SU-DHL-6 (cell line): ENCODE measurements at regions not wholly inside any gene's neighbourhood (a gene's known extent, or its start where the extent isn't known, plus 50 kb on each side); places are given as distances from the start of the nearest gene placed in this dataset.

Experiments used
- H2AFZ ChIP-seq: fragments of 200-600 bp; sonication (generic); 2 replicates; pipeline ENCODE4 v1.6.1; 2014; ENCODE audit warnings: low read depth, mild to moderate bottlenecking, moderate library complexity, mixed read lengths, antibody characterized with exemption, low read length; ENCODE audit not compliant: severe bottlenecking
- H3F3A ChIP-seq: fragments of 200-600 bp; shearing (Covaris generic); 2 replicates; pipeline ENCODE4 v1.6.0; 2016; ENCODE audit warnings: antibody characterized with exemption, mild to moderate bottlenecking; ENCODE audit not compliant: insufficient read depth
- H3K27ac ChIP-seq: fragments of 200-600 bp; sonication (generic); 2 replicates; pipeline ENCODE4 v1.5.1; 2016; ENCODE audit warnings: low read depth, mild to moderate bottlenecking, low read length, moderate library complexity, mixed read lengths
- H3K27me3 ChIP-seq: fragments of 200-600 bp; sonication (generic), shearing (Covaris generic); 2 replicates; pipeline ENCODE4 v1.6.0; 2014; ENCODE audit warnings: mild to moderate bottlenecking, low read length
- H3K36me3 ChIP-seq: fragments of 200-600 bp; sonication (generic); 2 replicates; pipeline ENCODE4 v1.6.1; 2014; ENCODE audit warnings: mild to moderate bottlenecking, low read length, mixed read lengths
- H3K4me2 ChIP-seq: fragments of 300-600, 200-600 bp; shearing (Covaris generic), sonication (generic); 2 replicates; pipeline ENCODE4 v1.6.0; 2014; ENCODE audit warnings: low read length, low read depth, mild to moderate bottlenecking; ENCODE audit not compliant: poor library complexity, severe bottlenecking
- H3K4me3 ChIP-seq: fragments of 200-600 bp; sonication (generic); 2 replicates; pipeline ENCODE4 v1.5.1; 2014; ENCODE audit warnings: antibody characterized with exemption, low read length, mild to moderate bottlenecking, mixed read lengths; ENCODE audit not compliant: insufficient read depth, poor library complexity, severe bottlenecking
- H3K79me2 ChIP-seq: fragments of 200-600 bp; sonication (generic); 2 replicates; pipeline ENCODE4 v1.6.1; 2014; ENCODE audit warnings: mild to moderate bottlenecking, low read length, moderate library complexity; ENCODE audit not compliant: insufficient read depth
- H3K9ac ChIP-seq: fragments of 200-600 bp; sonication (generic); 2 replicates; pipeline ENCODE4 v1.7.0; 2014; ENCODE audit warnings: mild to moderate bottlenecking, low read length
- H3K9me2 ChIP-seq: fragments of 200-600 bp; sonication (generic); replicated peaks from 2 replicates; pipeline ENCODE4 v1.6.1; 2014; ENCODE audit warnings: low read length; ENCODE audit not compliant: insufficient read depth
- H3K9me3 ChIP-seq: fragments of 200-600 bp; sonication (generic); 2 replicates; pipeline ENCODE4 v1.6.1; 2014; ENCODE audit warnings: low read length, mixed read lengths; ENCODE audit not compliant: insufficient read depth
- H4K20me1 ChIP-seq: fragments of 200-600 bp; sonication (generic); 2 replicates; pipeline ENCODE4 v1.6.1; 2014; ENCODE audit warnings: low read depth, mild to moderate bottlenecking, antibody characterized with exemption, low read length, moderate library complexity, mixed read lengths
- CTCF ChIP-seq: fragments of 200-600 bp; sonication (generic); IDR thresholded peaks from one replicate; pipeline ENCODE4 v1.5.1; 2017; ENCODE audit warnings: antibody characterized with exemption, mild to moderate bottlenecking, low read length, moderate library complexity; ENCODE audit not compliant: insufficient read depth, poor library complexity, severe bottlenecking
- EZH2phosphoT487 ChIP-seq: fragments of 200-600 bp; sonication (generic), shearing (Covaris generic); conservative IDR thresholded peaks from 2 replicates; pipeline ENCODE4 v1.6.1; 2018; ENCODE audit warnings: mild to moderate bottlenecking, antibody characterized with exemption, low read length, moderate library complexity, mixed read lengths

- no peaks in the 10 kb centered on the region for H3K9me2 ChIP-seq
- H3K36me3 ChIP-seq = no peaks in the 10 kb centered on the region
- no peaks in the 10 kb centered on the region for H3K27me3 ChIP-seq
- no peaks in the 10 kb centered on the region for H3K79me2 ChIP-seq
- H3K4me2 ChIP-seq = no peak overlapping the region
- TF ChIP-seq EZH2phosphoT487 (no peak), CTCF (no peak)
- H3K9me3 ChIP-seq = no peaks in the 10 kb centered on the region
- no peaks in the 10 kb centered on the region for H3F3A ChIP-seq
- H2AFZ ChIP-seq = no peak overlapping the region
- H3K9ac ChIP-seq = no peak overlapping the region
- H4K20me1 ChIP-seq = no peaks in the 10 kb centered on the region
- no peak overlapping the region for H3K27ac ChIP-seq
- H3K4me3 ChIP-seq = no peak overlapping the region
These were observed 86.2 kb upstream of the WDR26 start for GRCh38 chr1:224520808-224521207.

- Histone ChIP-seq H3K4me2 (no peak overlapping the region), H2AFZ (no peak overlapping the region), H3K27me3 (no peaks in the 10 kb centered on the region), H3K27ac (no peak overlapping the region), H3K4me3 (no peak overlapping the region), H4K20me1 (no peaks in the 10 kb centered on the region), H3K36me3 (no peaks in the 10 kb centered on the region), H3K9ac (no peak overlapping the region), H3K9me2 (no peaks in the 10 kb centered on the region), H3K79me2 (no peaks in the 10 kb centered on the region), H3F3A (no peaks in the 10 kb centered on the region), H3K9me3 (no peaks in the 10 kb centered on the region)
- no peak for TF ChIP-seq CTCF
- TF ChIP-seq EZH2phosphoT487 = no peak
These were observed 87.5 kb upstream of the WDR26 start for GRCh38 chr1:224521904-224522734.

GRCh38 chr1:224523676-224524075 lies 89.1 kb upstream of the WDR26 start:
- Histone ChIP-seq H3K4me2 (no peak overlapping the region), H3K9ac (no peak overlapping the region), H3F3A (no peaks in the 10 kb centered on the region), H3K36me3 (no peaks in the 10 kb centered on the region), H3K9me2 (no peaks in the 10 kb centered on the region), H3K27ac (no peak overlapping the region), H3K4me3 (no peak overlapping the region), H4K20me1 (no peaks in the 10 kb centered on the region), H3K9me3 (no peaks in the 10 kb centered on the region), H3K79me2 (no peaks in the 10 kb centered on the region), H2AFZ (no peak overlapping the region), H3K27me3 (no peaks in the 10 kb centered on the region)
- TF ChIP-seq EZH2phosphoT487 (no peak), CTCF (no peak)
